ENCODE measurements at regions not wholly inside any gene's neighbourhood (a gene's known extent, or its start where the extent isn't known, plus 50 kb on each side); places are given as distances from the start of the nearest gene placed in this dataset.

DNA sequence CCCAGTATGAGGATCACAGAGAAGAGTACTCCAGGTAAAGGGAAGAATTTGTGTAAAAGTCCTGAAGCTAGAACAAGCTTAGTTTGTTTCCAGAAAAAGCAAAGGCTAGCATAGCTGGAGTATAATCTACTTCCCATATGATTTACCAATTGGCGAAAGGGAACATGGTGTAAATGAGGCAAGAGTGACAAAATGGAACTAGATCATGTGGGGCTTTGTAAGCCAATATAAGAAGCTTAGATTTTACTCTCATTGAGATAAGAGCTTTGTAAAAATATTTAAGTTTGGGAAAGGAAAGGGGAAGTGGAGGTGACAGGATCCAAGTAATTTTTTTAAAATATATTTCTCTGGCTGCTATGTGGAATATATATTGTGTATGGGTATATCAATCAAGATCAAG is 234.9 kb downstream of the KCTD12 start:
- TF ChIP-seq POLR2A (IDR thresholded peaks at IDR 0.05; ENCODE audit: low read depth, low read length) = no peak
- TF ChIP-seq, protein P1, sequence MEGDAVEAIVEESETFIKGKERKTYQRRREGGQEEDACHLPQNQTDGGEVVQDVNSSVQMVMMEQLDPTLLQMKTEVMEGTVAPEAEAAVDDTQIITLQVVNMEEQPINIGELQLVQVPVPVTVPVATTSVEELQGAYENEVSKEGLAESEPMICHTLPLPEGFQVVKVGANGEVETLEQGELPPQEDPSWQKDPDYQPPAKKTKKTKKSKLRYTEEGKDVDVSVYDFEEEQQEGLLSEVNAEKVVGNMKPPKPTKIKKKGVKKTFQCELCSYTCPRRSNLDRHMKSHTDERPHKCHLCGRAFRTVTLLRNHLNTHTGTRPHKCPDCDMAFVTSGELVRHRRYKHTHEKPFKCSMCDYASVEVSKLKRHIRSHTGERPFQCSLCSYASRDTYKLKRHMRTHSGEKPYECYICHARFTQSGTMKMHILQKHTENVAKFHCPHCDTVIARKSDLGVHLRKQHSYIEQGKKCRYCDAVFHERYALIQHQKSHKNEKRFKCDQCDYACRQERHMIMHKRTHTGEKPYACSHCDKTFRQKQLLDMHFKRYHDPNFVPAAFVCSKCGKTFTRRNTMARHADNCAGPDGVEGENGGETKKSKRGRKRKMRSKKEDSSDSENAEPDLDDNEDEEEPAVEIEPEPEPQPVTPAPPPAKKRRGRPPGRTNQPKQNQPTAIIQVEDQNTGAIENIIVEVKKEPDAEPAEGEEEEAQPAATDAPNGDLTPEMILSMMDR (IDR thresholded peaks at IDR 0.05; ENCODE audit: extremely low read depth in 1 of 2, insufficient read depth in 1 of 2, low read depth in 1 of 2, low read length in 2 of 2) = no peak
- TF ChIP-seq, protein P2, sequence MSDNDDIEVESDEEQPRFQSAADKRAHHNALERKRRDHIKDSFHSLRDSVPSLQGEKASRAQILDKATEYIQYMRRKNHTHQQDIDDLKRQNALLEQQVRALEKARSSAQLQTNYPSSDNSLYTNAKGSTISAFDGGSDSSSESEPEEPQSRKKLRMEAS (IDR thresholded peaks at IDR 0.05; ENCODE audit: insufficient read depth, insufficient read length) = no peak
- no peak for TF ChIP-seq POLR2AphosphoS5 (IDR thresholded peaks at IDR 0.05; ENCODE audit: insufficient read depth, low read depth, low read length)

Data from endothelial cell of umbilical vein (primary cell).